ENCODE measurements at regions not wholly inside any gene's neighbourhood (a gene's known extent, or its start where the extent isn't known, plus 50 kb on each side); places are given as distances from the start of the nearest gene placed in this dataset.

GRCh38 chr4:184879271-184879670 lies 53.5 kb upstream of the ACSL1 start:
- H3K36me3 ChIP-seq: no peaks in the 10 kb centered on the region
- no peaks in the 10 kb centered on the region for H3K4me1 ChIP-seq
- no peaks in the 10 kb centered on the region for H3K27me3 ChIP-seq
- no peak overlapping the region for H3K4me3 ChIP-seq
- WGBS, 4 donors: 85 to 91% (median 89%) methylated on average over 3 of the region's 3 CpGs
- no peak for DNase-seq
- H3K27ac ChIP-seq: no peak overlapping the region
- intact Hi-C loops (cut with DNase I): no loop called here
- H3K9me3 ChIP-seq: no peaks in the 10 kb centered on the region
- no peak for ATAC-seq
- TF ChIP-seq CTCF (IDR thresholded peaks at IDR 0.05) (no peak), POLR2A (IDR thresholded peaks at IDR 0.05) (no peak)

- Histone ChIP-seq H3K9me3 (no peaks in the 10 kb centered on the region), H3K27me3 (no peaks in the 10 kb centered on the region), H3K4me3 (no peak overlapping the region), H3K36me3 (no peaks in the 10 kb centered on the region), H3K4me1 (no peaks in the 10 kb centered on the region), H3K27ac (no peak overlapping the region)
- ATAC-seq: no peak
- 84 to 89% (median 89%) methylated on average over 10 of the region's 10 CpGs for WGBS, 4 donors
- no peak for TF ChIP-seq CTCF (IDR thresholded peaks at IDR 0.05)
- no peak for TF ChIP-seq POLR2A (IDR thresholded peaks at IDR 0.05)
- intact Hi-C loops (cut with DNase I): no loop called here
- DNase-seq: no peak
These were observed 56.5 kb upstream of the ACSL1 start for GRCh38 chr4:184882276-184882675.

GRCh38 chr4:184883024-184883423 lies 57.3 kb upstream of the ACSL1 start:
- intact Hi-C loops (cut with DNase I): no loop called here
- H3K4me3 ChIP-seq: no peak overlapping the region
- H3K27me3 ChIP-seq: no peaks in the 10 kb centered on the region
- no peaks in the 10 kb centered on the region for H3K36me3 ChIP-seq
- no peak for ATAC-seq
- H3K27ac ChIP-seq: no peak overlapping the region
- no peaks in the 10 kb centered on the region for H3K9me3 ChIP-seq
- TF ChIP-seq CTCF (IDR thresholded peaks at IDR 0.05) (no peak), POLR2A (IDR thresholded peaks at IDR 0.05) (no peak)
- H3K4me1 ChIP-seq: no peaks in the 10 kb centered on the region
- DNase-seq: no peak
- 88 to 95% (median 89%) methylated on average over 6 of the region's 6 CpGs for WGBS, 4 donors

GRCh38 chr4:184884883-184885282 lies 59.1 kb upstream of the ACSL1 start:
- no peak for TF ChIP-seq CTCF (IDR thresholded peaks at IDR 0.05)
- no peak for TF ChIP-seq POLR2A (IDR thresholded peaks at IDR 0.05)
- Histone ChIP-seq H3K4me3 (no peak overlapping the region), H3K27ac (no peak overlapping the region), H3K4me1 (peaks cover 0 to 4% (median 0%) of the 10 kb centered on the region in 12 donors), H3K27me3 (no peaks in the 10 kb centered on the region), H3K36me3 (no peaks in the 10 kb centered on the region), H3K9me3 (no peaks in the 10 kb centered on the region)
- 64 to 76% (median 69%) methylated on average over 5 of the region's 5 CpGs for WGBS, 4 donors
- intact Hi-C loops (cut with DNase I): no loop called here
- no peak for ATAC-seq
- no peak for DNase-seq

Measured in heart left ventricle (tissue), 16 donors.